ENCODE measurements at regions not wholly inside any gene's neighbourhood (a gene's known extent, or its start where the extent isn't known, plus 50 kb on each side); places are given as distances from the start of the nearest gene placed in this dataset.

DNA sequence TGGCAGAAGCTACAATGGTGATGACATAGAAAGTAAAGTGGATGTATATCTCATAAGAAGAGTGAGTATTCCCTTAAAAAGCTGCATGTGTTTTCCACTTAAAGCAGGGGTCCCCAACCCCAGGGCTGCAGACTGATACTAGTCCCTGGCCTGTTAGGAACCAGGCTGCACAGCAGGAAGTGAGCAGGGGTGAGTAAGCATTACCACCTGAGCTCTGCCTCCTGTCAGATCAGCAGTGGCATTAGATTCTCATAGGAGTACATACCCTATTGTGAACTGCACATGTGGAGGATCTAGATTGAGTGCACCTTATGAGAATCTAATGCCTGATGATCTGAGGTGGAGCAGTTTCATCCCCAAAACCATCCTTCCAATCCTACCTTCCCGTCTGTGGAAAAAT lies 126.1 kb upstream of the CMC1 start:
- no peaks in the 10 kb centered on the region for H3K27me3 Mint-ChIP-seq (ENCODE audit: low read depth)
- H3K27ac Mint-ChIP-seq, result no peak overlapping the region
- H3K4me3 Mint-ChIP-seq, result no peak overlapping the region
- no peak for DNase-seq
- no peaks in the 10 kb centered on the region for H3K9me3 Mint-ChIP-seq (ENCODE audit: insufficient read depth)
- no peaks in the 10 kb centered on the region for H3K4me1 Mint-ChIP-seq (ENCODE audit: low read depth)
- no peaks in the 10 kb centered on the region for H3K36me3 Mint-ChIP-seq (ENCODE audit: low read depth)
- CTCF ChIA-PET, result no interaction called here
- no peak for ATAC-seq
- POLR2A ChIA-PET, result no interaction called here

DNA sequence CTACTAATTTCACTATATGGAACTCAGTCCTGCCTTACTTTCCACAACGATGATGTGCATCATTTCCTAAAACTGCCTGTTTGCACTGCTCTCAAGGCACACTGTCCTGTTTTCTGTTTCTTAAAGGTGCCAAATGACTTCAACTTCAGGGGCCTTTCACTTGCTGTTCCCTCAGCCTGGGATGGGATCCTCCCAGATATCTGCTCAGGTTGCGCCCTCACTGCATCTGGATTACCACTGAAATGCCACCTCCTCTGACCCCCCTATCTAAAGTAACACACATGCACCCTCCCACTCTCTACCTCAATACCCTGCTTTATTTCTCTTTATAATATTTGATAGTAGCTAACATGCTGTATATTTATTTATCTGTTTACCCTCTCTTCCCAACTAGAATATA lies 123.8 kb upstream of the CMC1 start:
- no peak for ATAC-seq

DNA sequence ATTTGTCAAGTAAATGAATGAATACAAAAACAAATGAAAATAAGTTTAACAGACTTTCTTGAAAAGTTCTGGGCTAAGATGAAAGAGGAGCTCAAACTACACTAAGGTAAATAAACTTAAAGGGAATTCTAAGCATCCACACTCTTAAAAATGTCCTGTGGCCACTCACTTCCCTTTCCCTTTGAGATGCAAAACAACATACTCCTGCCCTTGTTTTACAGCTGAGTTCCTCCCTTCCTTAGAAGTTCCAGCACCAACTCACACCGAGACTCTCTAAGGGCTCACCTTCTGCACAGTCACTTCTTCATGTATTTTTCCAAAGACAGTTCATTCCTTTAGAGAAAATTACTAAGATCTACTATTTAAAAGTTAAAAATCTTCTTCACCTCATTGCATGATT lies 123.3 kb upstream of the CMC1 start:
- ChIA-PET POLR2A (no interaction called here), CTCF (no interaction called here)
- DNase-seq (no peak), ATAC-seq (no peak)
- H3K9me3 Mint-ChIP-seq (ENCODE audit: insufficient read depth), result no peaks in the 10 kb centered on the region
- no peak overlapping the region for H3K27ac Mint-ChIP-seq
- no peaks in the 10 kb centered on the region for H3K27me3 Mint-ChIP-seq (ENCODE audit: low read depth)
- no peak overlapping the region for H3K4me3 Mint-ChIP-seq
- no peaks in the 10 kb centered on the region for H3K4me1 Mint-ChIP-seq (ENCODE audit: low read depth)
- H3K36me3 Mint-ChIP-seq (ENCODE audit: low read depth), result no peaks in the 10 kb centered on the region

More for the DNA sequence above, 123.8 kb upstream of the CMC1 start:
- no peaks in the 10 kb centered on the region for H3K36me3 Mint-ChIP-seq (ENCODE audit: low read depth)
- DNase-seq, result no peak
- no peaks in the 10 kb centered on the region for H3K9me3 Mint-ChIP-seq (ENCODE audit: insufficient read depth)
- no peaks in the 10 kb centered on the region for H3K4me1 Mint-ChIP-seq (ENCODE audit: low read depth)
- H3K4me3 Mint-ChIP-seq, result no peak overlapping the region
- POLR2A ChIA-PET, result no interaction called here
- H3K27ac Mint-ChIP-seq, result no peak overlapping the region
- H3K27me3 Mint-ChIP-seq (ENCODE audit: low read depth), result no peaks in the 10 kb centered on the region
- CTCF ChIA-PET, result no interaction called here

DNA sequence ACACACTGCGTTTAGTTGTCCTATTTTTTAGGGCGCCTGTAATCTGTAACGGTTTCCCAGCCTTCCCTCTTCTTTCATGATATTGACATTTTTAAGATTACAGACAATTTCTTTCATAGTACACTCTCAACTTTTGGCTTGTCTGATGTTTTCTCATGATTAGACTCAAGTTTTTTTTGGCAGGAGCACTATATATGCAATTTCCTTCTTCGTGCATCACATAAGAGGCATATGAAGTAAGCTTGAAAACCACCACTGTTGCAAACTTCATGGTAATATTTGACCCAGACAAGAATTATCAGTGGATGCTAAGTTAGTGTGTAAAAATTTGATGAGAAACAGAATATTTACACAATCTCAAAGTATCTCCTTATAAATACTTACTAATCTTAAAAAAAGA lies 119.2 kb upstream of the CMC1 start:
- H3K9me3 Mint-ChIP-seq (ENCODE audit: insufficient read depth), result peaks cover 3% of the 10 kb centered on the region
- H3K27ac Mint-ChIP-seq, result no peak overlapping the region
- no peak overlapping the region for H3K4me3 Mint-ChIP-seq
- ChIA-PET CTCF (no interaction called here), POLR2A (no interaction called here)
- no peaks in the 10 kb centered on the region for H3K27me3 Mint-ChIP-seq (ENCODE audit: low read depth)
- ATAC-seq (no peak), DNase-seq (no peak)
- no peaks in the 10 kb centered on the region for H3K36me3 Mint-ChIP-seq (ENCODE audit: low read depth)
- no peaks in the 10 kb centered on the region for H3K4me1 Mint-ChIP-seq (ENCODE audit: low read depth)

DNA sequence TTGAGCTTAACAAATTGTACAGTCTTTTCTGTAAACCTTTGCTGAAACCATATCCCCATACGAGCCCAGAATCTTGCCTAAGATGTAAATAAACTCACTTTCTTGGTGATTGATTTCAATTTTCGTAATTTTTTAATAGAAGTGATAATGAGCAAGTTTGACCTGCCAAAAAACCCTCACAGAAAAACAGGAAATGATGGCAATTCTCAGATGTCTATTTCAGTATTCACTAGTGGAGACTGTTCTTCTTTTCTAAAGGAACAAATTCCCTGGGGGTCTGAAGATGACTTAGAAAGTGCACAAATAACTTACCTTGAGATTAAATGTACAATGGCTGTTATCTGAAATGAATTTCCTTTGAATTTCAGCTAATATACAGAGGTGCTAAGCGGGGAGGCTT lies 116.5 kb upstream of the CMC1 start:
- Mint-ChIP-seq H3K27me3 (ENCODE audit: low read depth) (no peaks in the 10 kb centered on the region), H3K36me3 (ENCODE audit: low read depth) (no peaks in the 10 kb centered on the region), H3K4me3 (no peak overlapping the region), H3K27ac (no peak overlapping the region), H3K4me1 (ENCODE audit: low read depth) (no peaks in the 10 kb centered on the region), H3K9me3 (ENCODE audit: insufficient read depth) (peaks cover 3% of the 10 kb centered on the region)
- POLR2A ChIA-PET, result no interaction called here
- CTCF ChIA-PET, result no interaction called here
- no peak for DNase-seq
- no peak for ATAC-seq

DNA sequence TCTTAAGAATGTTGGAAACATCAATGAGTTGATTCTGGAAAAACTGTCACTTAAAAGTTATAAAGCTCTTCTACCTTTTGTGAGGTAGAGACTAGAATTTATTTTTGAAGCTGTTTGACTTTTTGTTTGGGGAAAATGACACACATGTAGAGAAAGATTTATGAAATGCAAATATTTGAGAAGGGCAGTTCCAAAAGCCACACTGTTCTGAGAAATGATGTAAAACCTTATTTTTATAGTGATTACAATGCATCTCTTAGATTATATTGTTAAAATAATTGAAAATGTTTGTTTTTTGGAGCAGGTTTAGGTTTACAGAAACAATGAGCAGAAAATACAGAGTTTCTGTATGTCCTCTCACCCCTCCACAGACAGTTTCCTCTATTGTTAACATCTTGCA lies 116.1 kb upstream of the CMC1 start:
- POLR2A ChIA-PET, result no interaction called here
- H3K36me3 Mint-ChIP-seq (ENCODE audit: low read depth), result no peaks in the 10 kb centered on the region
- no peaks in the 10 kb centered on the region for H3K27me3 Mint-ChIP-seq (ENCODE audit: low read depth)
- CTCF ChIA-PET, result no interaction called here
- DNase-seq (no peak), ATAC-seq (no peak)
- H3K4me3 Mint-ChIP-seq, result no peak overlapping the region
- H3K9me3 Mint-ChIP-seq (ENCODE audit: insufficient read depth), result peaks cover 3% of the 10 kb centered on the region
- no peaks in the 10 kb centered on the region for H3K4me1 Mint-ChIP-seq (ENCODE audit: low read depth)
- H3K27ac Mint-ChIP-seq, result no peak overlapping the region

DNA sequence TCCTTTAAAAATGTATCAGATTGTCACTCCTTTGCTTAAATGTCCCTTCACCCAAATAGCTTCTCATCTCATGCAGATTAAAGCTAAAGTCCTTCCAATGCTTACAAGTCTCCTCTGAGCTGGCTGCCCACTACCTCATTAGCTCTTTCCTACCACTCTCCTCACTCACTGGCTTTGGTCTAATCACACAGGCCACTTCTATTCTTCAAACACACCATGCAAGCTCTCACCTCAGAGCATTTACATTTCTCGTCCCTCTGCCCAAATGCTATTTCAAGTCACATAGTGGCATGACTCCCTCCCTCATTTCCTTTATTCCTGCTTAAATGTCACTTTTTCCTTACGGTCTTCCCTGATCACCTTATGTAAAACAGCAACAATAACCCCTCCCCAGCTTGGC lies 110.6 kb upstream of the CMC1 start:
- Mint-ChIP-seq H3K4me3 (no peak overlapping the region), H3K27me3 (ENCODE audit: low read depth) (no peaks in the 10 kb centered on the region), H3K4me1 (ENCODE audit: low read depth) (no peaks in the 10 kb centered on the region), H3K9me3 (ENCODE audit: insufficient read depth) (no peaks in the 10 kb centered on the region), H3K27ac (no peak overlapping the region), H3K36me3 (ENCODE audit: low read depth) (no peaks in the 10 kb centered on the region)
- ChIA-PET POLR2A (no interaction called here), CTCF (no interaction called here)
- ATAC-seq, result no peak
- no peak for DNase-seq

DNA sequence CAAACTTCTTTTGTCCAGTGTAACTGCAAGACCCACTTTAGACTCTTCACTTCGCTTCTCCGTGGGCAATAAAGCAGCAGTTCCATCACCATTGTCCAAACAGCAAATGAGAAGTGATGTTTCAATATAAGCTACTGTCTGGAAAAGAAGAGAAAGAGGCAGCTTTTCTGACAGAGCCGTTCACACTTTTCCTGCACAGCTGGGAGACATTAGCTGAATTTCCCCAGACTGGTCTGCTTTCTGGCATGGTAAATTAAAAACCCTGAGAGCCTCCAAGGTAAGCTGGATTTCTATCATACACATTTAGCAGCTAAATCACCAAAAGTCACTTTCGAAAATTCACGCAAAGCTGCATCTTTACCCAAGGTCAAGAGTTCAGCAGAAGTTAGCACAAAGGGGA lies 108.5 kb upstream of the CMC1 start:
- no peak for DNase-seq
- no peaks in the 10 kb centered on the region for H3K36me3 Mint-ChIP-seq (ENCODE audit: low read depth)
- H3K27me3 Mint-ChIP-seq (ENCODE audit: low read depth), result no peaks in the 10 kb centered on the region
- H3K4me3 Mint-ChIP-seq, result no peak overlapping the region
- ATAC-seq, result no peak
- H3K9me3 Mint-ChIP-seq (ENCODE audit: insufficient read depth), result no peaks in the 10 kb centered on the region
- no peaks in the 10 kb centered on the region for H3K4me1 Mint-ChIP-seq (ENCODE audit: low read depth)
- no peak overlapping the region for H3K27ac Mint-ChIP-seq
- ChIA-PET POLR2A (no interaction called here), CTCF (no interaction called here)

DNA sequence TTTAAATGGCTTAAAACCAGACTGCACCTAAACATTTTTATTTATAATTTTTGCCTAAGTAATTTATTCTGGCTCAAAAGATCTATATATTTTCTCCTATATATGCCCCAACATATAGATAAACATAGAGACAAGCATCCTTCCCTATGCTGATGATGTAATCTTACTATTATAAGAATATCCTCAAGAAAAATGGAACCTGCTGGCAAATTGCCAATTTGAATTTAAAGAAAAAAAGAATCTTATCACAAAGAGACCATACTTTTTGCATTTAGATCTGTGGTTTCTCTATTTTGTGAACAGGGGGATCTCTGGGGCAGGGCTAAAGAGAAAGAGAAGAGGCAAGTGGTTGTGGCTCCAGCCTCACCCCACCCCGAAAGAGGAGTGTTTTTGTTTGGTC lies 107.2 kb upstream of the CMC1 start:
- ChIA-PET POLR2A (no interaction called here), CTCF (no interaction called here)
- no peaks in the 10 kb centered on the region for H3K9me3 Mint-ChIP-seq (ENCODE audit: insufficient read depth)
- no peaks in the 10 kb centered on the region for H3K27me3 Mint-ChIP-seq (ENCODE audit: low read depth)
- no peak for ATAC-seq
- DNase-seq, result no peak
- no peak overlapping the region for H3K4me3 Mint-ChIP-seq
- no peaks in the 10 kb centered on the region for H3K36me3 Mint-ChIP-seq (ENCODE audit: low read depth)
- H3K4me1 Mint-ChIP-seq (ENCODE audit: low read depth), result no peaks in the 10 kb centered on the region
- H3K27ac Mint-ChIP-seq, result no peak overlapping the region

DNA sequence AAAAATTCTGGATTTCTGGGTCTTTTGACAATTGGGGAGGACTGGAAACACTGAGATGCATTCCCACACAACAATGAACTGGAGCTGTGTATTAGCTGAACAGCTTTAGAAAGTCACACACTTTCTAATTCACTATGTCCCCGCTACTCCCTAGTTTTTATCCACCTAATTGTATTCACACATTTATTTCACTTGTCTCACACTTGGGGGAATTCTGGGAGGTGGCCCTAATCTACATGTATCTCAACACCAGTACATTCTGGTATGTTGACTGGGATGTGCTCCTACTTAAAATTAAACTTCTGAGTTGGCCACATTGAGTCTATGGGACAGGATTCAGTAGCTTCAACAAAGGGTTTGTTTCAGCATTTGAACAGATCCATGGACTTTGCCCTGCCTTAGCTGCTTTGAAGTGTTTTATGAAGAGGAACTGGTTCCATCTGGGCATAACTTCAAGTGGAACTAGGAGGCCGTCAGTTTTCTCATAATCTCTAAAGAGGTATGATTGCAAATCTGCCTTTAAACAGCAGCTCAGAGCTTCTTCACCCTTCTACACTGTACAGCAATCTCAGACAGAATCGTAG lies 106.5 kb upstream of the CMC1 start:
- Mint-ChIP-seq H3K4me1 (ENCODE audit: low read depth) (no peaks in the 10 kb centered on the region), H3K27me3 (ENCODE audit: low read depth) (no peaks in the 10 kb centered on the region), H3K4me3 (no peak overlapping the region), H3K9me3 (ENCODE audit: insufficient read depth) (no peaks in the 10 kb centered on the region), H3K27ac (no peak overlapping the region), H3K36me3 (ENCODE audit: low read depth) (no peaks in the 10 kb centered on the region)
- CTCF ChIA-PET, result no interaction called here
- ATAC-seq, result no peak
- no peak for DNase-seq
- POLR2A ChIA-PET, result no interaction called here

DNA sequence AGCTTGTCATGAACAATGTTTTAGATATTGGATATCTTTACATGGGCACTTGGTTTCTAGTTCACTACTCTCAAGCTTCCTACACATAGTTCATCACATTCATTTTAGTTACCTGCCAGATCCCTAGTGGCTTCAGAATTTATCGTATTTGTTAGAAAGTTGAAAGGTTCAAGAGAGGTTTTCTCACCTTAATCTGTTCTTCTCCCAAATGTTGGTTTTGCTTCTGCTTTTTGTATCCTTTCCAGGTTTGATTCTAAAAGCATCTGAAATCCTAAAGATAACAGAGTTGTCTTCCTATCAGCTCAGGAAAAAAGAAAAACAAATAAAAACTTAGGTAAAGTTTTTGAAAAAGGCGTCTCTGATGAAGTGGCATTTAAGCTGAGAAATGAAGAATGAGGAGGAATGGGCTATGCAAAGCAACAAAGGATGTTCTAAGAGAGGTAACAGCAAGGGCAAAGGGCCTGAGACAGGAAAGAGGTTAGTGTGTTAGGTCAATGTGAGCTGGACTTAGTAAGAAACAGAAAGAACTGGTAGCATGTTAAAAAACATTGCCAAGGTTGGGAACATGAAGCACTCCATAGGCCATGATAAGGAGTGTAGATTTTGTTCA lies 104.7 kb upstream of the CMC1 start:
- H3K27me3 Mint-ChIP-seq (ENCODE audit: low read depth), result no peaks in the 10 kb centered on the region
- no peaks in the 10 kb centered on the region for H3K9me3 Mint-ChIP-seq (ENCODE audit: insufficient read depth)
- H3K36me3 Mint-ChIP-seq (ENCODE audit: low read depth), result no peaks in the 10 kb centered on the region
- CTCF ChIA-PET, result no interaction called here
- H3K4me3 Mint-ChIP-seq, result no peak overlapping the region
- ATAC-seq (no peak), DNase-seq (no peak)
- H3K27ac Mint-ChIP-seq, result no peak overlapping the region
- no peaks in the 10 kb centered on the region for H3K4me1 Mint-ChIP-seq (ENCODE audit: low read depth)
- POLR2A ChIA-PET, result no interaction called here

DNA sequence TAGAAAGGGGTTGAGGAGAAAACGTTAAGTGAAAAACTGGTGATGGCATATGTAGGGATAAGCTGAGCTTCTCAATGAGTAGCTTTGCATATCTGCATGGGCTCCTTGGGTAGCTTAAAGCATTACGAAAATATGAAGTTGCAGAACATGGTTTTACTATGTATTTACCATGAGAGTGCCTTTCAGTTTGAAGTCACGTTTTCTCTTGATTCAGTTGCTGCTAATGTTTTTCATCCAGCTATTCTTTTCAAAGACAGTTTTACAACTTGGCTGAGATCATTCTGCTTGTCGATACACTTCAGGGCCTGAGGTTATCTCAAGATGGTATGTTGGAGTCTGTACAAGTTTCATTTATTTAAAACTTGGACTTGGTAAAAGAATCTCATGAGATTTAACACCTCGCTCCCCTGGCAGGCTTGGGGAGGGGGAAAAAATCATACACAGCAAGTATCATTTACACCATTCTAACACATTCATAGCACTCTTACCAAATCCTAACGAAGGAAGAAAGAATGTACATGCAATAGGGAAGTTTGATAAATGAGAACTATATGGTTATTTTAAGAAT lies 103.3 kb upstream of the CMC1 start:
- ChIA-PET CTCF (no interaction called here), POLR2A (no interaction called here)
- Mint-ChIP-seq H3K9me3 (ENCODE audit: insufficient read depth) (no peaks in the 10 kb centered on the region), H3K4me1 (ENCODE audit: low read depth) (no peaks in the 10 kb centered on the region), H3K27me3 (ENCODE audit: low read depth) (no peaks in the 10 kb centered on the region), H3K27ac (no peak overlapping the region), H3K36me3 (ENCODE audit: low read depth) (no peaks in the 10 kb centered on the region), H3K4me3 (no peak overlapping the region)
- ATAC-seq (no peak), DNase-seq (no peak)

DNA sequence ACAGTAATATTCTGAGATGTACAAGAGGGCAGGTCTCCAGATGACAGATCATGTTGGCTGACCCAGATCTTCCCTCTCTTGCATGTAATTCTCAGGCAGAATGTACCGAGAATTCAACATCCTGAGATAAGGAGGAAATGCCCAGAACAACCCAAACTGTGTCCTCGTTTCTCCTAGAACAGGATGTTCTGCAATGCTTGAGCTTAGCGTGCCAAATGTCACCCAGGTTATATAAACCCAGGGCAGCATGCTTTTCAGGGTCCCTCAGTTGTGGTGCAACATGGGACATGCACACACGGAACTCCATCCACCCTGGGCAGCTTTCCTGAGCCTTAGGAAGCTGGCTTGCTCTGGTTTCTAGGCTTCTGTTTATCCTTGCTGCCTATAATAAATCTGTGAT lies 102.1 kb upstream of the CMC1 start:
- no peaks in the 10 kb centered on the region for H3K36me3 Mint-ChIP-seq (ENCODE audit: low read depth)
- H3K27ac Mint-ChIP-seq, result no peak overlapping the region
- no peaks in the 10 kb centered on the region for H3K9me3 Mint-ChIP-seq (ENCODE audit: insufficient read depth)
- ATAC-seq, result no peak
- no peak for DNase-seq
- H3K27me3 Mint-ChIP-seq (ENCODE audit: low read depth), result no peaks in the 10 kb centered on the region
- H3K4me3 Mint-ChIP-seq, result no peak overlapping the region
- CTCF ChIA-PET, result no interaction called here
- POLR2A ChIA-PET, result no interaction called here
- H3K4me1 Mint-ChIP-seq (ENCODE audit: low read depth), result no peaks in the 10 kb centered on the region

Data from activated CD8-positive, alpha-beta T cell treated with anti-CD3 and anti-CD28 coated beads, Interleukin-2, amount 10 ng/mL, durations not matched to agents 7 days and 5 days (primary cell).